ENCODE measurements at regions not wholly inside any gene's neighbourhood (a gene's known extent, or its start where the extent isn't known, plus 50 kb on each side); places are given as distances from the start of the nearest gene placed in this dataset.

DNA sequence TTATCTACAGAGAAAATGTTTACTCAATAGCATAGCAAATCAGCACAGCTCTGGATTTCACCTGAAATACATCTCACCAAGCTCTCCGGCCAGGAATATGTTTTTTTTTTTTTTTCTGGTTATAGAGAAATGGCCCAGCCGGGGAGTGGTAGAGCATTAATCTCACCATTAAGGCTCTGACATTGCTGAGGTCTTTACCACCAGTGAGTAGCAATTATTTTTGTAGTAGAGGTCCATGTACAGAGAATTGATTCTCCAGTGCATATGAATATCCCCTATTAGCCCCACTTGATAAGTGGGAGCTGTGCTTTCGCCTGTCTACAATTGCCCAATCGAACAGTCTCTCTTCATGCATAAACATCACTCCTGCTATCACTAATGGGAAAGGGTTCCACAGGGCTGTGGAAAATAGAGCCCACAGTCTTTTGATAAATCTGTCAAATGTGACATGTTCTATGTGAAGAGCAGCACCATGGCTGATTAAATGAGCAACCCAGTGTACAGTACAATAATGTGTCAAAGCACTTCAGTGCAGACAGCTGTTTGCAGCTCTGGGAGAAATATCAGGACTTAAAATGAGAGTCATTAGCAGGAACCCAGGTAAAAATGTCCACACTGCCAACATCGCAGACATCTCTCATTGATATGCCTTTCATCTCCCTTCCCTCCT is 227.1 kb upstream of the ID4 start:
- no peak overlapping the region for H4K5ac ChIP-seq (ENCODE audit: low read depth, low read length)
- H2BK20ac ChIP-seq (ENCODE audit: low read depth, low read length): no peak overlapping the region
- H2AK9ac ChIP-seq (replicated peaks; ENCODE audit: low read depth, low read length, poor library complexity): no peak overlapping the region
- H3K79me1 ChIP-seq (ENCODE audit: low read depth in 1 of 2, low read length in 2 of 2): no peaks in the 10 kb centered on the region
- no peak overlapping the region for H3K18ac ChIP-seq (ENCODE audit: low read depth, low read length)
- no peaks in the 10 kb centered on the region for H3K9me1 ChIP-seq (ENCODE audit: insufficient read depth, low read length)
- H3K27me3 ChIP-seq (ENCODE audit: control insufficient read depth, insufficient read depth, low read length): no peaks in the 10 kb centered on the region
- ChIA-PET POLR2A (ENCODE audit: unreplicated experiment) (no interaction called here), CTCF (interaction anchor here (0.6 to 0.7 kb wide), 2 partner anchors 36 to 73 kb away, joined by 3 to 4 read pairs; no protein-coding TSS in a partner anchor)
- no peak overlapping the region for H3K23ac ChIP-seq (ENCODE audit: low read depth, low read length)
- no peak overlapping the region for H4K91ac ChIP-seq (ENCODE audit: insufficient read depth, low read depth, low read length)
- intact Hi-C loops (cut with micrococcal nuclease) (no loop called here), dilution Hi-C loops (cut with HindIII; ENCODE audit: low sequenced_read_pairs, unreplicated experiment) (no loop called here), in situ Hi-C loops (cut with MboI; ENCODE audit: low sequenced_read_pairs) (no loop called here)
- ATAC-seq (ENCODE audit: low read depth) (no peak), DNase-seq (no peak)
- H3K14ac ChIP-seq (replicated peaks; ENCODE audit: low read depth, low read length): no peak overlapping the region
- peaks cover 8% of the 10 kb centered on the region; the same call in 1 of the 2 replicates for H3K9me3 ChIP-seq (ENCODE audit: control insufficient read depth, insufficient read depth, low read length)
- no peak overlapping the region for H3K9ac ChIP-seq (ENCODE audit: low read depth, low read length)
- no peak overlapping the region for H3K27ac ChIP-seq (ENCODE audit: insufficient read depth, low read length)
- H3K56ac ChIP-seq (ENCODE audit: extremely low read depth, insufficient read depth, low read length): no peak overlapping the region
- no peak overlapping the region for H3K4me2 ChIP-seq (ENCODE audit: low read depth, low read length)
- no peaks in the 10 kb centered on the region for H3K4me1 ChIP-seq (ENCODE audit: control insufficient read depth, insufficient read depth, low read length)
- H2AFZ ChIP-seq (replicated peaks; ENCODE audit: low read length, poor library complexity): no peak overlapping the region
- no peak overlapping the region for H2BK5ac ChIP-seq (ENCODE audit: low read depth, low read length, poor library complexity, severe bottlenecking)
- H2AK5ac ChIP-seq (ENCODE audit: low read depth, low read length): no peak overlapping the region
- WGBS, 2 experiments (ENCODE audit: extremely low coverage in 2 of 2, insufficient read length in 1 of 2): no CpG with 5 or more reads among the region's 5 CpGs
- BruUV-seq (replicated peaks): no TSS peak
- TF ChIP-seq RFX5 (IDR thresholded peaks at IDR 0.05; ENCODE audit: low read depth, low read length): no peak
- TF ChIP-seq BHLHE40 (IDR thresholded peaks at IDR 0.05; ENCODE audit: low read depth, low read length): no peak
- TF ChIP-seq, protein P1, sequence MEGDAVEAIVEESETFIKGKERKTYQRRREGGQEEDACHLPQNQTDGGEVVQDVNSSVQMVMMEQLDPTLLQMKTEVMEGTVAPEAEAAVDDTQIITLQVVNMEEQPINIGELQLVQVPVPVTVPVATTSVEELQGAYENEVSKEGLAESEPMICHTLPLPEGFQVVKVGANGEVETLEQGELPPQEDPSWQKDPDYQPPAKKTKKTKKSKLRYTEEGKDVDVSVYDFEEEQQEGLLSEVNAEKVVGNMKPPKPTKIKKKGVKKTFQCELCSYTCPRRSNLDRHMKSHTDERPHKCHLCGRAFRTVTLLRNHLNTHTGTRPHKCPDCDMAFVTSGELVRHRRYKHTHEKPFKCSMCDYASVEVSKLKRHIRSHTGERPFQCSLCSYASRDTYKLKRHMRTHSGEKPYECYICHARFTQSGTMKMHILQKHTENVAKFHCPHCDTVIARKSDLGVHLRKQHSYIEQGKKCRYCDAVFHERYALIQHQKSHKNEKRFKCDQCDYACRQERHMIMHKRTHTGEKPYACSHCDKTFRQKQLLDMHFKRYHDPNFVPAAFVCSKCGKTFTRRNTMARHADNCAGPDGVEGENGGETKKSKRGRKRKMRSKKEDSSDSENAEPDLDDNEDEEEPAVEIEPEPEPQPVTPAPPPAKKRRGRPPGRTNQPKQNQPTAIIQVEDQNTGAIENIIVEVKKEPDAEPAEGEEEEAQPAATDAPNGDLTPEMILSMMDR (conservative IDR thresholded peaks at IDR 0.05; ENCODE audit: low read depth, low read length): no peak
- TF ChIP-seq MAZ (IDR thresholded peaks at IDR 0.05; ENCODE audit: borderline replicate concordance, low read depth, low read length): no peak
- no peak for TF ChIP-seq CHD1 (IDR thresholded peaks at IDR 0.05; ENCODE audit: low read depth, low read length)
- TF ChIP-seq NFE2L2 (IDR thresholded peaks at IDR 0.05; ENCODE audit: low read depth, low read length): no peak
- no peak for TF ChIP-seq POLR2A (IDR thresholded peaks at IDR 0.05; ENCODE audit: low read depth, low read length)
- TF ChIP-seq, protein P2, sequence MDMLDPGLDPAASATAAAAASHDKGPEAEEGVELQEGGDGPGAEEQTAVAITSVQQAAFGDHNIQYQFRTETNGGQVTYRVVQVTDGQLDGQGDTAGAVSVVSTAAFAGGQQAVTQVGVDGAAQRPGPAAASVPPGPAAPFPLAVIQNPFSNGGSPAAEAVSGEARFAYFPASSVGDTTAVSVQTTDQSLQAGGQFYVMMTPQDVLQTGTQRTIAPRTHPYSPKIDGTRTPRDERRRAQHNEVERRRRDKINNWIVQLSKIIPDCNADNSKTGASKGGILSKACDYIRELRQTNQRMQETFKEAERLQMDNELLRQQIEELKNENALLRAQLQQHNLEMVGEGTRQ (IDR thresholded peaks at IDR 0.05; ENCODE audit: low read depth, low read length): no peak
- no peak for TF ChIP-seq MXI1 (IDR thresholded peaks at IDR 0.05; ENCODE audit: borderline replicate concordance, low read depth, low read length)
- no peak for TF ChIP-seq CEBPB (IDR thresholded peaks at IDR 0.05; ENCODE audit: low read depth, low read length)
- TF ChIP-seq RCOR1 (IDR thresholded peaks at IDR 0.05; ENCODE audit: insufficient replicate concordance, low read length): no peak
- TF ChIP-seq SMC3 (IDR thresholded peaks at IDR 0.05; ENCODE audit: low read depth, low read length): no peak
- TF ChIP-seq RAD21 (IDR thresholded peaks at IDR 0.05; ENCODE audit: low read length): no peak
- TF ChIP-seq FOS (IDR thresholded peaks at IDR 0.05; ENCODE audit: low read depth, low read length): no peak
- TF ChIP-seq MAFK (IDR thresholded peaks at IDR 0.05; ENCODE audit: low read depth, low read length): no peak
- no peak for TF ChIP-seq ELK1 (IDR thresholded peaks at IDR 0.05; ENCODE audit: borderline replicate concordance, low read depth, low read length)
- no peak overlapping the region for H3K4ac ChIP-seq (ENCODE audit: low read depth, low read length)
- no peak overlapping the region for H2BK120ac ChIP-seq (ENCODE audit: low read depth, low read length)
- H2BK15ac ChIP-seq (ENCODE audit: low read depth, low read length): no peak overlapping the region
- no peaks in the 10 kb centered on the region for H3K36me3 ChIP-seq (ENCODE audit: control insufficient read depth, insufficient read depth, low read length)
- no peak overlapping the region for H3K4me3 ChIP-seq (ENCODE audit: insufficient read depth, low read depth, low read length)
- no peaks in the 10 kb centered on the region for H4K20me1 ChIP-seq (ENCODE audit: insufficient read depth, low read length)
- no peak overlapping the region for H4K8ac ChIP-seq (ENCODE audit: low read depth in 2 of 2, low read length in 2 of 2)

Measured in IMR-90 (cell line).